ENCODE measurements at regions not wholly inside any gene's neighbourhood (a gene's known extent, or its start where the extent isn't known, plus 50 kb on each side); places are given as distances from the start of the nearest gene placed in this dataset.

- no peak overlapping the region for H3K9ac ChIP-seq (ENCODE audit: insufficient read depth in 1 of 2, low read length in 2 of 2)
- no peak for TF ChIP-seq CTCF (IDR thresholded peaks at IDR 0.05; ENCODE audit: control extremely low read depth, extremely low read depth)
- no peak overlapping the region for H3K4me3 ChIP-seq
- no peak for ATAC-seq (ENCODE audit: insufficient read depth, low FRiP score)
- H3K27ac ChIP-seq (ENCODE audit: low read depth in 1 of 2, low read length in 1 of 2), result no peak overlapping the region
- H3K9me3 ChIP-seq (ENCODE audit: control insufficient read depth in 4 of 4, insufficient read depth in 3 of 4, low read length in 3 of 4), result no peaks in the 10 kb centered on the region
- WGBS, 2 donors, result 88 to 90% methylated on average over 7 of the region's 7 CpGs
- H3K4me1 ChIP-seq (ENCODE audit: control insufficient read depth in 5 of 5, insufficient read depth in 5 of 5, low read length in 5 of 5), result peaks cover 0 to 8% (median 1%) of the 10 kb centered on the region in 5 donors
- H3K27me3 ChIP-seq (ENCODE audit: control insufficient read depth in 3 of 3, insufficient read depth in 3 of 3, low read length in 2 of 3), result no peaks in the 10 kb centered on the region
- DNase-seq, result peak in 1 of 3 donors; percentile 13
- H3K36me3 ChIP-seq (ENCODE audit: control insufficient read depth in 4 of 4, insufficient read depth in 4 of 4, low read length in 4 of 4), result no peaks in the 10 kb centered on the region
Observed at GRCh38 chr1:184279911-184280458, 106.8 kb upstream of the C1orf21 start.

- no peaks in the 10 kb centered on the region for H3K36me3 ChIP-seq (ENCODE audit: control insufficient read depth in 4 of 4, insufficient read depth in 4 of 4, low read length in 4 of 4)
- no peak overlapping the region for H3K9ac ChIP-seq (ENCODE audit: insufficient read depth in 1 of 2, low read length in 2 of 2)
- H3K9me3 ChIP-seq (ENCODE audit: control insufficient read depth in 4 of 4, insufficient read depth in 3 of 4, low read length in 3 of 4), result peaks cover 0 to 2% (median 0%) of the 10 kb centered on the region in 4 donors
- H3K27ac ChIP-seq (ENCODE audit: low read depth in 1 of 2, low read length in 1 of 2), result no peak overlapping the region
- ATAC-seq (ENCODE audit: insufficient read depth, low FRiP score) (no peak), DNase-seq (peak; percentile 69 to 85 (median 81))
- H3K4me3 ChIP-seq, result no peak overlapping the region
- 50 to 64% methylated on average over 1 of the region's 1 CpG for WGBS, 2 donors
- no peaks in the 10 kb centered on the region for H3K27me3 ChIP-seq (ENCODE audit: control insufficient read depth in 3 of 3, insufficient read depth in 3 of 3, low read length in 2 of 3)
- no peak for TF ChIP-seq CTCF (IDR thresholded peaks at IDR 0.05; ENCODE audit: control extremely low read depth, extremely low read depth)
- peaks cover 0 to 17% (median 1%) of the 10 kb centered on the region in 5 donors for H3K4me1 ChIP-seq (ENCODE audit: control insufficient read depth in 5 of 5, insufficient read depth in 5 of 5, low read length in 5 of 5)
Observed at GRCh38 chr1:184283999-184284398, 102.8 kb upstream of the C1orf21 start.

- DNase-seq (no peak), ATAC-seq (ENCODE audit: insufficient read depth, low FRiP score) (no peak)
- H3K9me3 ChIP-seq (ENCODE audit: control insufficient read depth in 4 of 4, insufficient read depth in 3 of 4, low read length in 3 of 4), result peaks cover 0 to 3% (median 1%) of the 10 kb centered on the region in 4 donors
- H3K27ac ChIP-seq (ENCODE audit: low read depth in 1 of 2, low read length in 1 of 2), result no peak overlapping the region
- peaks cover 0 to 17% (median 1%) of the 10 kb centered on the region in 5 donors for H3K4me1 ChIP-seq (ENCODE audit: control insufficient read depth in 5 of 5, insufficient read depth in 5 of 5, low read length in 5 of 5)
- H3K27me3 ChIP-seq (ENCODE audit: control insufficient read depth in 3 of 3, insufficient read depth in 3 of 3, low read length in 2 of 3), result no peaks in the 10 kb centered on the region
- no peaks in the 10 kb centered on the region for H3K36me3 ChIP-seq (ENCODE audit: control insufficient read depth in 4 of 4, insufficient read depth in 4 of 4, low read length in 4 of 4)
- no peak overlapping the region for H3K4me3 ChIP-seq
- 91 to 93% methylated on average over 1 of the region's 1 CpG for WGBS, 2 donors
- no peak for TF ChIP-seq CTCF (IDR thresholded peaks at IDR 0.05; ENCODE audit: control extremely low read depth, extremely low read depth)
- no peak overlapping the region for H3K9ac ChIP-seq (ENCODE audit: insufficient read depth in 1 of 2, low read length in 2 of 2)
Observed at GRCh38 chr1:184284900-184285299, 101.9 kb upstream of the C1orf21 start.
